ENCODE measurements at regions not wholly inside any gene's neighbourhood (a gene's known extent, or its start where the extent isn't known, plus 50 kb on each side); places are given as distances from the start of the nearest gene placed in this dataset.
"Not testable (repeated sequence)": the region's sequence is repeated elsewhere in the genome, so short reads cannot be mapped to it uniquely, and the experiment has no call there.

GRCh38 chr14:89078021-89078795 lies 253.8 kb downstream of the TTC8 start:
- no peak for DNase-seq

- no peak for DNase-seq
Observed at GRCh38 chr14:89085231-89085731, 260.8 kb downstream of the TTC8 start.

GRCh38 chr14:89085737-89086382 lies 261.4 kb downstream of the TTC8 start:
- DNase-seq = no peak

GRCh38 chr14:89088530-89088929 lies 264.1 kb downstream of the TTC8 start:
- DNase-seq = no peak

- no peak for DNase-seq
Observed at GRCh38 chr14:89089330-89089729, 264.9 kb downstream of the TTC8 start.

- no peak for DNase-seq
Observed at GRCh38 chr14:89091781-89092180, 267.3 kb downstream of the TTC8 start.

GRCh38 chr14:89093083-89093730 lies 268.8 kb downstream of the TTC8 start:
- no peak for DNase-seq

GRCh38 chr14:89095036-89095435 lies 270.6 kb downstream of the TTC8 start:
- DNase-seq = no peak

- DNase-seq = no peak
Observed at GRCh38 chr14:89096946-89097345, 272.5 kb downstream of the TTC8 start.

GRCh38 chr14:89098254-89098653 lies 273.8 kb downstream of the TTC8 start:
- DNase-seq = no peak

GRCh38 chr14:89104171-89104817 lies 279.8 kb downstream of the TTC8 start:
- DNase-seq = not testable (repeated sequence)

GRCh38 chr14:89104861-89105260 lies 280.4 kb downstream of the TTC8 start:
- DNase-seq = not testable (repeated sequence)
